Lung (tissue), 11 donors: ENCODE measurements at regions not wholly inside any gene's neighbourhood (a gene's known extent, or its start where the extent isn't known, plus 50 kb on each side); places are given as distances from the start of the nearest gene placed in this dataset.

Source experiments
- ATAC-seq: fragments of 200-7000 bp; cut with Tn5 transposase; one replicate; pipeline ENCODE4 v1.9.1; 2020; ENCODE audit warnings: moderate number of reproducible peaks; ENCODE audit not compliant: insufficient read depth, low FRiP score
- DNase-seq, 3 donors: peaks; one replicate each; pipeline ENCODE4 v3.0.0-alpha.2; 2013 to 2017
- H3K27ac ChIP-seq, 2 donors: one replicate each; pipeline ENCODE4 v1.5.1; 2013; ENCODE audit warnings: mild to moderate bottlenecking in 2 of 2, moderate library complexity in 2 of 2, control low read depth in 1 of 2, inconsistent platforms in 1 of 2, low read depth in 1 of 2, low read length in 1 of 2
- H3K27me3 ChIP-seq, 3 donors: one replicate each; pipeline ENCODE4 v1.5.1; 2013; ENCODE audit warnings: low read length in 2 of 3; ENCODE audit not compliant: control insufficient read depth in 3 of 3, insufficient read depth in 3 of 3
- H3K36me3 ChIP-seq, 4 donors: one replicate each; pipeline ENCODE4 v1.5.1; 2013; ENCODE audit warnings: low read length in 4 of 4, mild to moderate bottlenecking in 1 of 4, moderate library complexity in 1 of 4; ENCODE audit not compliant: control insufficient read depth in 4 of 4, insufficient read depth in 4 of 4
- H3K4me1 ChIP-seq, 5 donors: one replicate each; pipeline ENCODE4 v1.5.1; 2013; ENCODE audit warnings: low read length in 5 of 5, mild to moderate bottlenecking in 2 of 5, moderate library complexity in 1 of 5; ENCODE audit not compliant: control insufficient read depth in 5 of 5, insufficient read depth in 5 of 5
- H3K4me3 ChIP-seq: one replicate; pipeline ENCODE4 v1.5.1; 2013; ENCODE audit warnings: mild to moderate bottlenecking, control low read depth, moderate library complexity
- H3K9ac ChIP-seq, 2 donors: one replicate each; pipeline ENCODE4 v1.5.1; 2013; ENCODE audit warnings: low read length in 2 of 2, control low read depth in 1 of 2; ENCODE audit not compliant: insufficient read depth in 1 of 2
- H3K9me3 ChIP-seq, 4 donors: one replicate each; pipeline ENCODE4 v1.5.1; 2013; ENCODE audit warnings: low read length in 3 of 4, mild to moderate bottlenecking in 1 of 4, moderate library complexity in 1 of 4; ENCODE audit not compliant: control insufficient read depth in 4 of 4, insufficient read depth in 3 of 4
- WGBS, 2 donors: extraction: QIAGEN DNeasy Blood & Tissue Kit; methylation state at CpG; one replicate each; pipeline ENCODE4 v1.1.7; 2013; 5-methylcytosine and 5-hydroxymethylcytosine counted together
- TF ChIP-seq, protein P1 (sequence below): IDR thresholded peaks from 2 replicates; pipeline ENCODE4 v1.5.1; 2012; ENCODE audit warnings: mild to moderate bottlenecking; ENCODE audit errors: control extremely low read depth, extremely low read depth
- donor health status: control.
- donor health status: control.
- donor health status: Bipolar disorder and iron deficiency.
- donor health status: healthy.
- donor health status: DM: yes; HTN: yes; CAD: no.

DNA sequence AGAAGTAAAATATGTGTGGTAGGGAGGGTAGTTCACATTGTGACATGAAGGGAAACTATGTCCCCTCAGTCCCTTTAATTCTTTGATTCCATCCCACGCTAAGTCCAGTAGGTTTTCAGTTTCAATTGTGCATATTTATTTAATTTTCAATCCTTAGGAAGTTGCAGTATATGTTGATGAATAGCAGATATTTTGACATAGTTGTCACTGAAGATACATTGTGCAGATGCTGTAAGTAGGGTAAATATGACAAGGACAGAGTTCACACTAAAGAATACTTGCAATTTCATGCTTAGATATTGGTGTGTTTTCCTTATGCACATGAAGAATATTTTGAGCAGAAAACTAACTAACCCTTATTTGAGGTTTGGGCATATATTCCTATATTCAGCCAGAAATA is 595.4 kb upstream of the MIR17HG start:
- Histone ChIP-seq H3K4me3 (no peak overlapping the region), H3K4me1 (no peaks in the 10 kb centered on the region), H3K27me3 (no peaks in the 10 kb centered on the region), H3K27ac (no peak overlapping the region), H3K9me3 (peaks cover 0 to 2% (median under 1%) of the 10 kb centered on the region in 4 donors), H3K9ac (no peak overlapping the region), H3K36me3 (no peaks in the 10 kb centered on the region)
- DNase-seq (no peak), ATAC-seq (no peak)
- TF ChIP-seq, protein P1, sequence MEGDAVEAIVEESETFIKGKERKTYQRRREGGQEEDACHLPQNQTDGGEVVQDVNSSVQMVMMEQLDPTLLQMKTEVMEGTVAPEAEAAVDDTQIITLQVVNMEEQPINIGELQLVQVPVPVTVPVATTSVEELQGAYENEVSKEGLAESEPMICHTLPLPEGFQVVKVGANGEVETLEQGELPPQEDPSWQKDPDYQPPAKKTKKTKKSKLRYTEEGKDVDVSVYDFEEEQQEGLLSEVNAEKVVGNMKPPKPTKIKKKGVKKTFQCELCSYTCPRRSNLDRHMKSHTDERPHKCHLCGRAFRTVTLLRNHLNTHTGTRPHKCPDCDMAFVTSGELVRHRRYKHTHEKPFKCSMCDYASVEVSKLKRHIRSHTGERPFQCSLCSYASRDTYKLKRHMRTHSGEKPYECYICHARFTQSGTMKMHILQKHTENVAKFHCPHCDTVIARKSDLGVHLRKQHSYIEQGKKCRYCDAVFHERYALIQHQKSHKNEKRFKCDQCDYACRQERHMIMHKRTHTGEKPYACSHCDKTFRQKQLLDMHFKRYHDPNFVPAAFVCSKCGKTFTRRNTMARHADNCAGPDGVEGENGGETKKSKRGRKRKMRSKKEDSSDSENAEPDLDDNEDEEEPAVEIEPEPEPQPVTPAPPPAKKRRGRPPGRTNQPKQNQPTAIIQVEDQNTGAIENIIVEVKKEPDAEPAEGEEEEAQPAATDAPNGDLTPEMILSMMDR = no peak
- WGBS, 2 donors = 81 to 84% methylated on average over 1 of the region's 1 CpG

DNA sequence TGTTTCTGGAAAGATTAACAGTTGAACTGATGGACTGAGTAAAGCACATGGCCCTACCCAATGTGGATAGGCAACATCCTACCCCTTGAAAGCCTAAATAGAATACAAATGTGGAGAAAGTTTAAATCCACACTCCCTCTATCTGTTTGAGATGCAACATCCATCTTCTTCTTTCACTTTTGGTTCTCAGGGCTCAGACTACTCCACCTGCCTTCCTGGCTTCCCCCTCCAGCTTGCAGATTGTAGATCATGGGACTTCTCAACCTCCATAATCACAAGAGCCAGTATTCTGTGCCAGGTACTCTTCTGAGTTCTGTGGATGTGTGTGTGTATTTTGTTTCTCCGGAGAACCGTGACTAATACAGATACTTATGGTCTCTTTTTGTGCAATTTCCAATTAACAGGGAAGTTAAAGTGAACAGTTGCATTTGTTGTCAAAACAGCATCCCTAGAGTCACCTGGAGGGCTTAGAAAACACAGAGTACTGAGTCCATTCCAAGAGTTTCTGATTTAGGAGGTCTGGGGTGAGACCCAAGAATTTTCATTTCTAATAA is 590.3 kb upstream of the MIR17HG start:
- Histone ChIP-seq H3K36me3 (no peaks in the 10 kb centered on the region), H3K27ac (no peak overlapping the region), H3K4me1 (peaks cover 0 to 6% (median 0%) of the 10 kb centered on the region in 5 donors), H3K9me3 (no peaks in the 10 kb centered on the region), H3K4me3 (no peak overlapping the region), H3K27me3 (no peaks in the 10 kb centered on the region), H3K9ac (no peak overlapping the region)
- ATAC-seq (no peak), DNase-seq (no peak)
- TF ChIP-seq, protein P1 = no peak
- WGBS, 2 donors = 71 to 72% methylated on average over 2 of the region's 2 CpGs

DNA sequence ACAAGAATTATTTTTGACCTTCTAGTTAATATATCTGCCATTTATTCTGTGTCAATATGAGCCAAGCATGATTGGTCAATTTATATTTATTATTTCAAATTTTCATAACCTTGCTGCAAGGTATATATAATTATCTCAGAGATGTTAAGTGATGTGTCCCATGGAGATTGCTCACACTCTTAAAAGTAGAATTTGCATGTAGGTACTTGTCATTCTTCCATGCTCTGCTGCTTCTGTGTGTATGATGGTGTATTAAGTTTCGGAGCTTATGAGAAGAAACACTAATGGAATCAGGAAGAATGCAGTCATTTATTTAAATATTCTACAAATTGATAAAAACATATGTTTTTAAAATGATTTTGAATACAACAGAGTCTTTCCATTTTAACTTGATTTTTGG is 586.8 kb upstream of the MIR17HG start:
- ATAC-seq (no peak), DNase-seq (no peak)
- Histone ChIP-seq H3K27ac (no peak overlapping the region), H3K9me3 (no peaks in the 10 kb centered on the region), H3K36me3 (no peaks in the 10 kb centered on the region), H3K27me3 (no peaks in the 10 kb centered on the region), H3K9ac (no peak overlapping the region), H3K4me1 (peaks cover 0 to 6% (median 0%) of the 10 kb centered on the region in 5 donors), H3K4me3 (no peak overlapping the region)
- WGBS, 2 donors = 88 to 96% methylated on average over 1 of the region's 1 CpG
- TF ChIP-seq, protein P1 = no peak

DNA sequence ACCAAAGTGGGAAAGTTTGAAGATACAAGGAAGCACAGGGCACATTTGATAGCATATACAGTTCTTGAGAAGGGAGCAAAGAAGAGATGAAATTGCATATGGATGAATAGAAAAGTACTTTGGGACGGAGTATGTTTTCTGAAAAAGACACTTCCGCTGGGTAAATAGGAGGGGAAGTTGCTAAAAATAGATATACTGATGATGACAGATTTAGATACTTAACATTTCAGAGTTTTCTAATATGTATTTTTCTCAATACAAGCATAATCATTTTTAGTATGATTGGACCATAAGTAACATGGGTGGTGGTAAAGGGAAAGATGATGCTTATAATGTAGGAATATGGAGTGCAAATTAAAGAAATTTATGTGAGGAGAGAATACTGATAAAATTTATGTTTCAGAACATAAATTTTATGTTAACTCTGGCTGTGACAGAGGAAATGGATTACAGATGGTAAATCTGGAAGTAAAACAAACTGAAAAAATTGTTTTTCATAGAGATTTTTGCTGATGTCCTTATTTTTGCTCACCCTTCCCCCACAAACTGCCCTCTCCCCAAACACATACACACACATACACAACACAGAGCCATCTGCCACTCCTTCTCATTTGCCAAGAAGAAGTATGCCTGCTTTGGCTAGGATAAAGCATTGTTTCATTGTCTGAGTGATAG is 583.9 kb upstream of the MIR17HG start:
- DNase-seq = peak; percentile 21 to 84 (median 77)
- 17 to 42% methylated on average over 2 of the region's 2 CpGs for WGBS, 2 donors

More for the DNA sequence above, 583.9 kb upstream of the MIR17HG start:
- TF ChIP-seq, protein P1 = no peak
- no peak overlapping the region for H3K4me3 ChIP-seq
- no peaks in the 10 kb centered on the region for H3K36me3 ChIP-seq
- no peak for ATAC-seq
- no peaks in the 10 kb centered on the region for H3K27me3 ChIP-seq
- no peak overlapping the region for H3K27ac ChIP-seq
- H3K9me3 ChIP-seq = no peaks in the 10 kb centered on the region
- H3K9ac ChIP-seq = no peak overlapping the region
- no peaks in the 10 kb centered on the region for H3K4me1 ChIP-seq
